ENCODE measurements at regions not wholly inside any gene's neighbourhood (a gene's known extent, or its start where the extent isn't known, plus 50 kb on each side); places are given as distances from the start of the nearest gene placed in this dataset.

DNA sequence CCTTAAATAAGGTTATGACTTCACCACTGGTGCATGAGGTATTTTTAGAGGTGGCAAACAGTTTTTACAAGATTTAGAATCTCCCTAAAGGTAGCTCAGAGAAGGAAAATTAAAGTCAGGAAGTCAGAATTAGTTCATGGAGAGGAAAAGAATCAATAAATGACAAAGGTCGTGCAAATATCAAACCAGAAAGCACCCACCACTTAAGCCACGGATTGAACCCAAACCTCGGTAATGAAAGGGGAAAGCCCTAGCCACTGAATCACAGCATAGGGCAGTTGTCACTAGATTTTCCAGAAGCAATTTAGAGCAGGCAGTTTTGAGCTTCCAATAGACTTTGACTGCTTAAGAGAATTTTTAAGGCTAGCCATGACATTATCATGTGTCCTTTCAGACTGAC lies 1590.4 kb downstream of the SLITRK1 start:
- TF ChIP-seq, protein P1, sequence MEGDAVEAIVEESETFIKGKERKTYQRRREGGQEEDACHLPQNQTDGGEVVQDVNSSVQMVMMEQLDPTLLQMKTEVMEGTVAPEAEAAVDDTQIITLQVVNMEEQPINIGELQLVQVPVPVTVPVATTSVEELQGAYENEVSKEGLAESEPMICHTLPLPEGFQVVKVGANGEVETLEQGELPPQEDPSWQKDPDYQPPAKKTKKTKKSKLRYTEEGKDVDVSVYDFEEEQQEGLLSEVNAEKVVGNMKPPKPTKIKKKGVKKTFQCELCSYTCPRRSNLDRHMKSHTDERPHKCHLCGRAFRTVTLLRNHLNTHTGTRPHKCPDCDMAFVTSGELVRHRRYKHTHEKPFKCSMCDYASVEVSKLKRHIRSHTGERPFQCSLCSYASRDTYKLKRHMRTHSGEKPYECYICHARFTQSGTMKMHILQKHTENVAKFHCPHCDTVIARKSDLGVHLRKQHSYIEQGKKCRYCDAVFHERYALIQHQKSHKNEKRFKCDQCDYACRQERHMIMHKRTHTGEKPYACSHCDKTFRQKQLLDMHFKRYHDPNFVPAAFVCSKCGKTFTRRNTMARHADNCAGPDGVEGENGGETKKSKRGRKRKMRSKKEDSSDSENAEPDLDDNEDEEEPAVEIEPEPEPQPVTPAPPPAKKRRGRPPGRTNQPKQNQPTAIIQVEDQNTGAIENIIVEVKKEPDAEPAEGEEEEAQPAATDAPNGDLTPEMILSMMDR (IDR thresholded peaks at IDR 0.05; ENCODE audit: insufficient read depth, low read length): no peak
- TF ChIP-seq, protein P2, sequence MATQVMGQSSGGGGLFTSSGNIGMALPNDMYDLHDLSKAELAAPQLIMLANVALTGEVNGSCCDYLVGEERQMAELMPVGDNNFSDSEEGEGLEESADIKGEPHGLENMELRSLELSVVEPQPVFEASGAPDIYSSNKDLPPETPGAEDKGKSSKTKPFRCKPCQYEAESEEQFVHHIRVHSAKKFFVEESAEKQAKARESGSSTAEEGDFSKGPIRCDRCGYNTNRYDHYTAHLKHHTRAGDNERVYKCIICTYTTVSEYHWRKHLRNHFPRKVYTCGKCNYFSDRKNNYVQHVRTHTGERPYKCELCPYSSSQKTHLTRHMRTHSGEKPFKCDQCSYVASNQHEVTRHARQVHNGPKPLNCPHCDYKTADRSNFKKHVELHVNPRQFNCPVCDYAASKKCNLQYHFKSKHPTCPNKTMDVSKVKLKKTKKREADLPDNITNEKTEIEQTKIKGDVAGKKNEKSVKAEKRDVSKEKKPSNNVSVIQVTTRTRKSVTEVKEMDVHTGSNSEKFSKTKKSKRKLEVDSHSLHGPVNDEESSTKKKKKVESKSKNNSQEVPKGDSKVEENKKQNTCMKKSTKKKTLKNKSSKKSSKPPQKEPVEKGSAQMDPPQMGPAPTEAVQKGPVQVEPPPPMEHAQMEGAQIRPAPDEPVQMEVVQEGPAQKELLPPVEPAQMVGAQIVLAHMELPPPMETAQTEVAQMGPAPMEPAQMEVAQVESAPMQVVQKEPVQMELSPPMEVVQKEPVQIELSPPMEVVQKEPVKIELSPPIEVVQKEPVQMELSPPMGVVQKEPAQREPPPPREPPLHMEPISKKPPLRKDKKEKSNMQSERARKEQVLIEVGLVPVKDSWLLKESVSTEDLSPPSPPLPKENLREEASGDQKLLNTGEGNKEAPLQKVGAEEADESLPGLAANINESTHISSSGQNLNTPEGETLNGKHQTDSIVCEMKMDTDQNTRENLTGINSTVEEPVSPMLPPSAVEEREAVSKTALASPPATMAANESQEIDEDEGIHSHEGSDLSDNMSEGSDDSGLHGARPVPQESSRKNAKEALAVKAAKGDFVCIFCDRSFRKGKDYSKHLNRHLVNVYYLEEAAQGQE (IDR thresholded peaks at IDR 0.05; ENCODE audit: insufficient replicate concordance, low read depth): no peak
- no peak for TF ChIP-seq GABPA (IDR thresholded peaks at IDR 0.05; ENCODE audit: low read depth)
- no peak for TF ChIP-seq POLR2AphosphoS5 (IDR thresholded peaks at IDR 0.05; ENCODE audit: low read depth)

Data from HL-60 (cell line).